Endothelial cell of umbilical vein (primary cell): ENCODE measurements at regions not wholly inside any gene's neighbourhood (a gene's known extent, or its start where the extent isn't known, plus 50 kb on each side); places are given as distances from the start of the nearest gene placed in this dataset.

Experiments used
- BruUV-seq: library from RNA; stranded (reverse); fragments of 400-500 nt; replicated peaks from 2 replicates; lab custom pipeline; 2021; lab: Mats Ljungman, UMichigan
- CTCF ChIA-PET: fragments of 300-600, 350-600 bp; sonication (Branson Sonifier 250); formaldehyde crosslinking; loops from one replicate; lab custom pipeline; 2021; ENCODE audit warnings: antibody characterized with exemption, inconsistent platforms; lab: Charles Lee
- POLR2A ChIA-PET: fragments of 300-600, 350-600 bp; sonication (Branson Sonifier 250); formaldehyde crosslinking; loops from one replicate; lab custom pipeline; 2021; ENCODE audit warnings: antibody characterized with exemption, inconsistent platforms; lab: Charles Lee
- DNase-seq: peaks from one replicate; pipeline ENCODE4 v3.0.0-alpha.2; 2011; ENCODE audit warnings: low read depth, low spot score
- FAIRE-seq: peaks from 2 replicates; lab custom pipeline; 2011; peaks lifted over from hg19 to GRCh38; lab: Jason Lieb, UNC
- H2AFZ ChIP-seq: 2 replicates; pipeline ENCODE4 v1.6.0; 2012; ENCODE audit warnings: low read depth, low read length, control low read depth, inconsistent platforms
- H3K27ac ChIP-seq: 2 replicates; pipeline ENCODE4 v1.5.1; 2011; ENCODE audit warnings: low read depth, mild to moderate bottlenecking, control low read depth, low read length, moderate library complexity; ENCODE audit not compliant: insufficient read depth
- H3K27me3 ChIP-seq, 2 experiments: 2 replicates each; pipeline versions ENCODE4 v1.6.0 to v1.6.1; 2011; ENCODE audit warnings: low read length in 2 of 2, mixed read lengths in 1 of 2; ENCODE audit not compliant: control insufficient read depth in 2 of 2, insufficient read depth in 2 of 2
- H3K36me3 ChIP-seq, 2 experiments: 2 replicates in 1 of 2; 3 replicates in 1 of 2; pipeline ENCODE4 v1.5.1; 2011; ENCODE audit warnings: low read length in 2 of 2, mild to moderate bottlenecking in 1 of 2, moderate library complexity in 1 of 2; ENCODE audit not compliant: control insufficient read depth in 2 of 2, insufficient read depth in 2 of 2; ENCODE audit errors: extremely low read depth in 1 of 2
- H3K4me1 ChIP-seq: 3 replicates; pipeline ENCODE4 v1.5.1; 2011; ENCODE audit warnings: mild to moderate bottlenecking, low read length; ENCODE audit not compliant: control insufficient read depth, insufficient read depth; ENCODE audit errors: extremely low read depth
- H3K4me2 ChIP-seq: 2 replicates; pipeline ENCODE4 v1.6.1; 2011; ENCODE audit warnings: low read length, control low read depth, mixed read lengths; ENCODE audit not compliant: insufficient read depth
- H3K4me3 ChIP-seq, 3 experiments: fragments of 200-600 bp in 1 of 3; sonication (generic), shearing (Covaris generic) in 1 of 3; replicated peaks in 1 of 3; 2 replicates each; pipeline ENCODE4 v1.5.1; 2011 to 2016; ENCODE audit warnings: control low read depth in 3 of 3, low read length in 3 of 3, mild to moderate bottlenecking in 2 of 3, inconsistent platforms in 1 of 3, low read depth in 1 of 3, moderate library complexity in 1 of 3; ENCODE audit not compliant: insufficient read depth in 1 of 3
- H3K79me2 ChIP-seq: 2 replicates; pipeline ENCODE4 v1.6.0; 2012; ENCODE audit warnings: low read length, inconsistent platforms; ENCODE audit not compliant: control insufficient read depth, insufficient read depth
- H3K9ac ChIP-seq: replicated peaks from 2 replicates; pipeline ENCODE3; 2011; ENCODE audit warnings: low read length, control low read depth; ENCODE audit not compliant: insufficient read depth; ENCODE audit errors: extremely low read depth
- H3K9me1 ChIP-seq: replicated peaks from 3 replicates; pipeline ENCODE4 v1.6.0; 2011; ENCODE audit warnings: mild to moderate bottlenecking, low read length; ENCODE audit not compliant: control insufficient read depth, insufficient read depth; ENCODE audit errors: extremely low read depth
- H3K9me3 ChIP-seq: replicated peaks from 2 replicates; pipeline ENCODE4 v1.5.1; 2012; ENCODE audit warnings: low read length, inconsistent platforms; ENCODE audit not compliant: control insufficient read depth, insufficient read depth
- H4K20me1 ChIP-seq: replicated peaks from 2 replicates; pipeline ENCODE3; 2011; ENCODE audit warnings: mild to moderate bottlenecking, low read length; ENCODE audit not compliant: control insufficient read depth, insufficient read depth; ENCODE audit errors: extremely low read depth
- CTCF ChIP-seq, 2 donors: IDR thresholded peaks; 1 replicate in 1 of 2; 2 replicates in 1 of 2; pipeline ENCODE4 v1.5.1; 2011; ENCODE audit warnings: low read length in 2 of 2, mild to moderate bottlenecking in 2 of 2, moderate library complexity in 2 of 2, control low read depth in 1 of 2, inconsistent platforms in 1 of 2, low read depth in 1 of 2; ENCODE audit not compliant: insufficient read depth in 1 of 2; ENCODE audit errors: extremely low read depth in 1 of 2
- EZH2 ChIP-seq: IDR thresholded peaks from 2 replicates; pipeline ENCODE4 v1.6.1; 2012; ENCODE audit warnings: borderline replicate concordance, low read depth, mild to moderate bottlenecking, moderate library complexity, low read length, inconsistent platforms; ENCODE audit not compliant: severe bottlenecking
- FOS ChIP-seq: IDR thresholded peaks from 2 replicates; pipeline ENCODE4 v1.6.1; 2011; ENCODE audit warnings: mild to moderate bottlenecking, low read length, moderate library complexity, borderline replicate concordance; ENCODE audit not compliant: insufficient read depth
- GATA2 ChIP-seq: IDR thresholded peaks from 2 replicates; pipeline ENCODE4 v1.7.0; 2011; ENCODE audit warnings: low read depth, mild to moderate bottlenecking, moderate library complexity, mixed read lengths, low read length; ENCODE audit not compliant: insufficient read length, insufficient read depth
- JUN ChIP-seq: IDR thresholded peaks from 2 replicates; pipeline ENCODE4 v1.6.1; 2011; ENCODE audit warnings: borderline replicate concordance, low read depth; ENCODE audit not compliant: insufficient read length, insufficient read depth
- POLR2A ChIP-seq: IDR thresholded peaks from 2 replicates; pipeline ENCODE4 v1.6.1; 2012; ENCODE audit warnings: low read depth, mild to moderate bottlenecking, control low read depth, low read length
- POLR2AphosphoS5 ChIP-seq: IDR thresholded peaks from 2 replicates; pipeline ENCODE4 v1.6.1; 2012; ENCODE audit warnings: low read depth, mild to moderate bottlenecking, control low read depth, low read length, moderate library complexity; ENCODE audit not compliant: insufficient read depth
- dilution Hi-C: fragments of 300-500 bp; cut with MboI; formaldehyde crosslinking; loops from one replicate; pipeline ENCODE4 v1.15.0; 2019; ENCODE audit warnings: low sequenced_read_pairs; ENCODE audit not compliant: extremely low pct_ligation_motif_present
- intact Hi-C: fragments of 100-400 bp; cut with micrococcal nuclease; formaldehyde crosslinking; loops from one replicate; pipeline ENCODE4 v1.10.0; 2022

GRCh38 chr7:118735441-118735840, 510.9 kb downstream of the ANKRD7 start:
- Histone ChIP-seq H3K4me3 (no peak overlapping the region), H3K27ac (no peak overlapping the region), H4K20me1 (no peaks in the 10 kb centered on the region), H3K36me3 (no peaks in the 10 kb centered on the region), H2AFZ (no peak overlapping the region), H3K4me1 (no peaks in the 10 kb centered on the region), H3K9me1 (no peaks in the 10 kb centered on the region), H3K9ac (no peak overlapping the region), H3K27me3 (no peaks in the 10 kb centered on the region), H3K9me3 (peaks cover 1% of the 10 kb centered on the region), H3K4me2 (no peak overlapping the region), H3K79me2 (no peaks in the 10 kb centered on the region)
- no peak for TF ChIP-seq POLR2A
- TF ChIP-seq FOS, result no peak
- TF ChIP-seq EZH2, result no peak
- no peak for TF ChIP-seq POLR2AphosphoS5
- TF ChIP-seq JUN, result no peak
- no peak for TF ChIP-seq GATA2
- ChIA-PET POLR2A (no interaction called here), CTCF (no interaction called here)
- FAIRE-seq, result no peak
- intact Hi-C loops, result no loop called here
- DNase-seq, result no peak
- BruUV-seq, result no TSS peak
- dilution Hi-C loops, result no loop called here

- H3K9ac ChIP-seq, result no peak overlapping the region
- intact Hi-C loops, result no loop called here
Measured at GRCh38 chr7:118737935-118738334, 513.4 kb downstream of the ANKRD7 start.

More at GRCh38 chr7:118737935-118738334, 513.4 kb downstream of the ANKRD7 start:
- no peak overlapping the region for H3K27ac ChIP-seq
- no peak overlapping the region for H3K4me3 ChIP-seq
- H4K20me1 ChIP-seq, result no peaks in the 10 kb centered on the region
- H3K36me3 ChIP-seq, result no peaks in the 10 kb centered on the region
- DNase-seq (no peak), FAIRE-seq (no peak)
- CTCF ChIA-PET, result no interaction called here
- H2AFZ ChIP-seq, result no peak overlapping the region
- H3K9me3 ChIP-seq, result no peaks in the 10 kb centered on the region
- no peaks in the 10 kb centered on the region for H3K79me2 ChIP-seq
- dilution Hi-C loops, result no loop called here
- no peaks in the 10 kb centered on the region for H3K27me3 ChIP-seq
- TF ChIP-seq EZH2 (no peak), FOS (no peak), CTCF (IDR thresholded peaks at IDR 0.05; ENCODE audit: extremely low read depth in 1 of 2, insufficient read depth in 1 of 2, low read depth in 1 of 2, low read length in 2 of 2) (no peak)
- POLR2A ChIA-PET, result no interaction called here
- H3K4me2 ChIP-seq, result no peak overlapping the region
- H3K4me1 ChIP-seq, result no peaks in the 10 kb centered on the region
- H3K9me1 ChIP-seq, result no peaks in the 10 kb centered on the region
- no TSS peak for BruUV-seq
